ENCODE measurements at regions not wholly inside any gene's neighbourhood (a gene's known extent, or its start where the extent isn't known, plus 50 kb on each side); places are given as distances from the start of the nearest gene placed in this dataset.

DNA sequence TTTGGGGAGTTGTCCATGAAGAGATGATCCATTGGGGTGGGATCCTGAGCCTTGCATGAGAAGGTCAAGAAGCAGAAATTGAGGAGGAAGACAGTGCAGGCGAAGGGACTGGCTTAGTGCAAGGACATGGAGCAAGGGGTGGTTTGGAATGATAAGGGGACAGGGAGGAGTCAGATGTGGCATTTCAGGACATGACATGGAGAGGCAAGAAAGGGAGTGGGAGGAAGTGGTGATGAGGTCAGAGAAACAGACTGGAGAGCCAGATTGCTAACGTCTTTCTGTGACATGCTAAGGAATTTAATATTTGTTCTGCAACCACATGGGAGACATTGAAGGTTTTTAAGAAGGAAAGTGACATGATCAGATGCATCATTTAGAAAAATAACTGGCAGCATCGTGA is 346.8 kb upstream of the FMN2 start:
- no peaks in the 10 kb centered on the region for H3K27me3 Mint-ChIP-seq (ENCODE audit: low read depth)
- H3K4me1 Mint-ChIP-seq (ENCODE audit: low read depth) = peaks cover 13% of the 10 kb centered on the region
- DNase-seq (no peak), ATAC-seq (no peak)
- ChIA-PET CTCF (no interaction called here), POLR2A (no interaction called here)
- H3K27ac Mint-ChIP-seq = peak overlapping the region; percentile 4
- no peak overlapping the region for H3K4me3 Mint-ChIP-seq
- peaks cover 5% of the 10 kb centered on the region for H3K36me3 Mint-ChIP-seq (ENCODE audit: low read depth)
- H3K9me3 Mint-ChIP-seq (ENCODE audit: insufficient read depth) = peaks cover 10% of the 10 kb centered on the region

DNA sequence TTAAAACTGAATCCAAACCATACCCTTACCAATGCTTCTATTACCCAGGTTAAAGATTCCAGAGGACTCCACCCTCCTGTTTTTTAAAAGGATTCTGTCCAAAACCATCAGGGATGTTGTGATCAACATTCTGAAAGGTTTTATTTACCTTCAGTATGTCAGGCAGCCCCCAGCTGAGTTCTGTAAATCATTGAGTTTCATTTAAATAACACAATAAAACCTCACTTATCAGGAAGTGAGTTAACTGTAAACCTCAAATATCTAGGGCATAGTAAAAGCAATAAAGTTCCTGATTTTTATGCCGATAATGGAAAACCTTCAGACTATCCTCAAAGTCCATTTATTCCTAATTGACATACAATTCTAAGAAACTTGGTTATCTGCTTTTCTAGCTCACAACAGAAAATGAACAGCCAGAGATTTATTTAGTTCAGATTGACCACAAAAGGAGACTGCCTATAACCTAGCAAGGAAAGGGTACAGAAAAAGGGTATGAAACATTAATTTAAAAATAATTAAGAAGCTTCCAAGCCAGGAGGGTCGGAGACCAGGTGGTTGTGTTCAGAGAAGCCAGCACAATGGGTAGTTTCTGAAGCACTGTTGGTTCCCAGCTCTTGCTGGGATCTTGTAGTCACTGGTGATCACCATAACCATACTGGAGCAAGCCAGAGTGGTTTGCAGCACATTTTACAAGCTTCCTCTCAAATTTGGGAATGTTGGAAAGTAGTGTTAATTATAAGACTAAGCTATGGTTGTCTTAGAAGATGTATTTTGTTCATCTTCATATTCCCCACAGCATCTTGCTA is 336.4 kb upstream of the FMN2 start:
- Mint-ChIP-seq H3K36me3 (ENCODE audit: low read depth) (no peaks in the 10 kb centered on the region), H3K27me3 (ENCODE audit: low read depth) (no peaks in the 10 kb centered on the region), H3K4me3 (no peak overlapping the region), H3K27ac (no peak overlapping the region), H3K4me1 (ENCODE audit: low read depth) (no peaks in the 10 kb centered on the region), H3K9me3 (ENCODE audit: insufficient read depth) (no peaks in the 10 kb centered on the region)
- POLR2A ChIA-PET = interaction anchor here (1.1 kb wide), 1 partner anchor 36 kb away, joined by 4 read pairs; no protein-coding TSS in a partner anchor
- DNase-seq (no peak), ATAC-seq (no peak)
- CTCF ChIA-PET = interaction anchor here (0.5 to 0.7 kb wide), 2 partner anchors 16 to 742 kb away, joined by 3 read pairs; no protein-coding TSS in a partner anchor

DNA sequence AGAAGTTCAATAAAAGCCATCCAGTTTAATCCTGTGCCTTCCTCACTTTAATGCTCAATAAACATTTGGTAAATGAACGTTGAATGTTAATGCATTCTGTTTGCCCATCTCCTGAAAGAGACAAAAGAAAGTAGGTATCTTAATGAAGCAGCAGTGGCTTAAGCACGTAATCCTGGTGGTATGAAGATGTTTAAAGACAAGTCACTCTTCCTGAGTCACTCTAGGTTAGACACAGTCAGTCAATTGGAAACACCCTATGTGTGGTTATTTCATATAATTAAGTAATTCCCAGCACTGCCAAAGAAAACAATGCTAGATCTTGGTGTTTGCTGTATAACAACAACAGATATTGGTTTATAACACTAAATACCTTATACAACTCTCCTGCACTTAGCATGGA is 334.0 kb upstream of the FMN2 start:
- Mint-ChIP-seq H3K4me3 (no peak overlapping the region), H3K27me3 (ENCODE audit: low read depth) (no peaks in the 10 kb centered on the region), H3K27ac (no peak overlapping the region), H3K36me3 (ENCODE audit: low read depth) (no peaks in the 10 kb centered on the region), H3K9me3 (ENCODE audit: insufficient read depth) (no peaks in the 10 kb centered on the region), H3K4me1 (ENCODE audit: low read depth) (no peaks in the 10 kb centered on the region)
- ChIA-PET POLR2A (no interaction called here), CTCF (interaction anchor here (1.0 kb wide), 1 partner anchor 8 kb away, joined by 3 read pairs; no protein-coding TSS in a partner anchor)
- ATAC-seq (no peak), DNase-seq (no peak)

DNA sequence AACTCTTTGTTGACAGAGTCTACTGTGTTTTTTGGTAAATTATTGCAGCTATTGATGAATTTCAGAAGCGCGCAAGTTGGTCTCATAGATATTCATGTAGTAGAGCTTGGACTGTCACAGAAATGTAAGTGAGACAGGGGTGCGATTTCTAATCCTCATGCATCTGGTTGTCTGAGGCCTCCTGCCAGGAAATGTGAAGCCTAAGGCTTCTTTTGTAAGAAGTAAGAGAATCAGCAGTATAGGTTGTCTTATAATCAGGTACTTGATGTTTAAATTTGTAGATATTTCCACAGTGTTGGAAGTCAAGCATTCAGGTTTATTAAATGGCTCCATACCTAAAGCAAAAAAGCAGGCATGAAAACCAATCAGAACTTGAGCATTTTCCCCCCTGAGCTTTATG is 332.9 kb upstream of the FMN2 start:
- no peak for DNase-seq
- Mint-ChIP-seq H3K36me3 (ENCODE audit: low read depth) (no peaks in the 10 kb centered on the region), H3K4me3 (no peak overlapping the region), H3K27me3 (ENCODE audit: low read depth) (no peaks in the 10 kb centered on the region), H3K27ac (no peak overlapping the region), H3K9me3 (ENCODE audit: insufficient read depth) (no peaks in the 10 kb centered on the region), H3K4me1 (ENCODE audit: low read depth) (no peaks in the 10 kb centered on the region)
- ChIA-PET CTCF (no interaction called here), POLR2A (no interaction called here)
- no peak for ATAC-seq

GRCh38 chr1:239761509-239761908 is 330.2 kb upstream of the FMN2 start:
- no peaks in the 10 kb centered on the region for H3K27me3 Mint-ChIP-seq (ENCODE audit: low read depth)
- ATAC-seq (no peak), DNase-seq (no peak)
- CTCF ChIA-PET = interaction anchor here (0.7 kb wide), 1 partner anchor 174 kb away, joined by 3 read pairs; no protein-coding TSS in a partner anchor
- POLR2A ChIA-PET = no interaction called here
- no peak overlapping the region for H3K27ac Mint-ChIP-seq
- H3K4me1 Mint-ChIP-seq (ENCODE audit: low read depth) = no peaks in the 10 kb centered on the region
- no peak overlapping the region for H3K4me3 Mint-ChIP-seq
- H3K36me3 Mint-ChIP-seq (ENCODE audit: low read depth) = no peaks in the 10 kb centered on the region
- no peaks in the 10 kb centered on the region for H3K9me3 Mint-ChIP-seq (ENCODE audit: insufficient read depth)

- ATAC-seq (no peak), DNase-seq (no peak)
- CTCF ChIA-PET = interaction anchor here (1.0 to 1.2 kb wide), 2 partner anchors 11 to 12 kb away, joined by 3 to 4 read pairs; no protein-coding TSS in a partner anchor
- POLR2A ChIA-PET = no interaction called here
- Mint-ChIP-seq H3K27ac (no peak overlapping the region), H3K4me1 (ENCODE audit: low read depth) (no peaks in the 10 kb centered on the region), H3K9me3 (ENCODE audit: insufficient read depth) (no peaks in the 10 kb centered on the region), H3K36me3 (ENCODE audit: low read depth) (no peaks in the 10 kb centered on the region), H3K4me3 (no peak overlapping the region), H3K27me3 (ENCODE audit: low read depth) (no peaks in the 10 kb centered on the region)
These were observed 327.8 kb upstream of the FMN2 start for GRCh38 chr1:239763850-239764249.

- no peak for ATAC-seq
- H3K27me3 Mint-ChIP-seq (ENCODE audit: low read depth) = no peaks in the 10 kb centered on the region
- H3K36me3 Mint-ChIP-seq (ENCODE audit: low read depth) = no peaks in the 10 kb centered on the region
- no peak overlapping the region for H3K27ac Mint-ChIP-seq
- no peaks in the 10 kb centered on the region for H3K9me3 Mint-ChIP-seq (ENCODE audit: insufficient read depth)
- CTCF ChIA-PET = interaction anchor here (1.0 to 1.2 kb wide), 2 partner anchors 11 to 13 kb away, joined by 3 to 4 read pairs; no protein-coding TSS in a partner anchor
- H3K4me1 Mint-ChIP-seq (ENCODE audit: low read depth) = no peaks in the 10 kb centered on the region
- no peak overlapping the region for H3K4me3 Mint-ChIP-seq
- POLR2A ChIA-PET = no interaction called here
- no peak for DNase-seq
These were observed 327.1 kb upstream of the FMN2 start for GRCh38 chr1:239764546-239764945.

- ChIA-PET POLR2A (no interaction called here), CTCF (no interaction called here)
- Mint-ChIP-seq H3K4me3 (no peak overlapping the region), H3K36me3 (ENCODE audit: low read depth) (no peaks in the 10 kb centered on the region), H3K4me1 (ENCODE audit: low read depth) (no peaks in the 10 kb centered on the region), H3K27me3 (ENCODE audit: low read depth) (no peaks in the 10 kb centered on the region), H3K27ac (no peak overlapping the region), H3K9me3 (ENCODE audit: insufficient read depth) (no peaks in the 10 kb centered on the region)
- ATAC-seq (no peak), DNase-seq (no peak)
These were observed 326.5 kb upstream of the FMN2 start for GRCh38 chr1:239765163-239765562.

DNA sequence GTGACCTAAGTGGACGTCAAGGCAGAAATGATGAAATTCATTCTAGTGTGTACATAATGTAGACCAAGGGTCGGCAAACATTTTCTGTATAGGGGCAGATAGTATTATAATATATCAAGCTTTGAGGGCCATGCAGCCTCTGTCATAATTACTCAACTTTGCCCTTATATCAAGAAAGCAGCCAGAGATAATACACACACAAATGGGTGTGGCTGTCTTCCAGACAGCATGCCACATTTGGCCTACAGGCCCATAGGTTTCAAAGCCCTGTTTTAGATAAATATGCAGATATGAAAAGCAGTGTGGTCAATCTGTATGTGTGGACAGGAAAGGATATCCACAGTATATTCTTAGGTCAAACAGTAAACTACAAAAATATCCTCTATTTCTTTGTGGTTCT is 320.1 kb upstream of the FMN2 start:
- DNase-seq (no peak), ATAC-seq (no peak)
- no peak overlapping the region for H3K27ac Mint-ChIP-seq
- no peak overlapping the region for H3K4me3 Mint-ChIP-seq
- H3K4me1 Mint-ChIP-seq (ENCODE audit: low read depth) = peaks cover 2% of the 10 kb centered on the region
- no peaks in the 10 kb centered on the region for H3K36me3 Mint-ChIP-seq (ENCODE audit: low read depth)
- no peaks in the 10 kb centered on the region for H3K9me3 Mint-ChIP-seq (ENCODE audit: insufficient read depth)
- CTCF ChIA-PET = no interaction called here
- POLR2A ChIA-PET = no interaction called here
- H3K27me3 Mint-ChIP-seq (ENCODE audit: low read depth) = no peaks in the 10 kb centered on the region

DNA sequence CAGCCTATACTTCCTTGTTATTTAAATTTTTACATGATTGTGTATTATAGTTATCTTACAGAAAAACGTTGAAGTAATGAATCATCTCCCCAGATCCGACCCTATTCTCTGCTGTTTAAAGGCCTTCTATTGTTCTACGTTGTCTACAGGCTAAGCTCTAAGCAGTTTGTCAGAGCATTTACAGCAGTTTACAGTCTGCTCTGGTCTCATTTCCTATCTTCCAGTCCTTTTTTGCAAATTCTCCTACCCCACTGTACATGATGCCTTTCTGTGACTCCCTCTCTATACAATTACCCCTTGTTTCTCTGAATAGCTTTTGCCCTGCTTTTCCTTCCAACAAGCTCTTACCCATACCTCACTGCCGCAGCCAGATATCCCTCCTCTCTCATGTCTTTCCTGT is 319.2 kb upstream of the FMN2 start:
- no peak overlapping the region for H3K27ac Mint-ChIP-seq
- H3K4me3 Mint-ChIP-seq = no peak overlapping the region
- H3K4me1 Mint-ChIP-seq (ENCODE audit: low read depth) = peaks cover 2% of the 10 kb centered on the region
- DNase-seq (no peak), ATAC-seq (no peak)
- H3K36me3 Mint-ChIP-seq (ENCODE audit: low read depth) = no peaks in the 10 kb centered on the region
- no peaks in the 10 kb centered on the region for H3K27me3 Mint-ChIP-seq (ENCODE audit: low read depth)
- H3K9me3 Mint-ChIP-seq (ENCODE audit: insufficient read depth) = no peaks in the 10 kb centered on the region
- ChIA-PET POLR2A (no interaction called here), CTCF (no interaction called here)

DNA sequence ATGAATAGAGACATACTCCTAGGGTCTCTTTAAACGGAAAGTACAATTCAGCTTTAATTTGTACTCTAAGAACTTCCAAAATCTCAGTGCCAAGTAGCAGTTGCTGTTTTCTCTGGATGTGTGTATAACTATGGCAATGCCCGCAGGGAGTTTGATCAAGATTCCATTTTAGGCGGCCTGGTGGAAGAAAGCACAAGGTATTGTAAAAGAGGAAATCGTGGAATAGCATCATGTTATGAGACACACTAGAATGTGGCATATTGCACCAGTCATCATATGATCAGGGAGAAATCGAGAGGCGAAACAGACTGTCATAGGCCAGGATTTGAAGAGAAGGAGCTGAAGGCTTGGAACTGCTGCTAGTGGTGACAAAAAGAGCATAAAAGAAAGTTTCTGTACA is 316.2 kb upstream of the FMN2 start:
- H3K27me3 Mint-ChIP-seq (ENCODE audit: low read depth) = no peaks in the 10 kb centered on the region
- H3K36me3 Mint-ChIP-seq (ENCODE audit: low read depth) = no peaks in the 10 kb centered on the region
- ChIA-PET CTCF (interaction anchor here (1.6 kb wide), 1 partner anchor 11 kb away, joined by 4 read pairs; no protein-coding TSS in a partner anchor), POLR2A (no interaction called here)
- no peaks in the 10 kb centered on the region for H3K9me3 Mint-ChIP-seq (ENCODE audit: insufficient read depth)
- DNase-seq (no peak), ATAC-seq (no peak)
- no peak overlapping the region for H3K4me3 Mint-ChIP-seq
- no peak overlapping the region for H3K27ac Mint-ChIP-seq
- peaks cover 2% of the 10 kb centered on the region for H3K4me1 Mint-ChIP-seq (ENCODE audit: low read depth)

- CTCF ChIA-PET = no interaction called here
- no peaks in the 10 kb centered on the region for H3K36me3 Mint-ChIP-seq (ENCODE audit: low read depth)
- POLR2A ChIA-PET = no interaction called here
- no peak overlapping the region for H3K4me3 Mint-ChIP-seq
- no peak overlapping the region for H3K27ac Mint-ChIP-seq
- H3K4me1 Mint-ChIP-seq (ENCODE audit: low read depth) = peaks cover 2% of the 10 kb centered on the region
- no peaks in the 10 kb centered on the region for H3K27me3 Mint-ChIP-seq (ENCODE audit: low read depth)
- no peak for ATAC-seq
- DNase-seq = no peak
- H3K9me3 Mint-ChIP-seq (ENCODE audit: insufficient read depth) = no peaks in the 10 kb centered on the region
These were observed 313.4 kb upstream of the FMN2 start for GRCh38 chr1:239778208-239778813.
